AG09309 (cell line): ENCODE measurements at regions not wholly inside any gene's neighbourhood (a gene's known extent, or its start where the extent isn't known, plus 50 kb on each side); places are given as distances from the start of the nearest gene placed in this dataset.

ENCODE experiments used
- DNase-seq: peaks from one replicate; pipeline ENCODE4 v3.0.0-alpha.2; 2010; ENCODE audit warnings: low read depth
- H3K4me3 ChIP-seq: 2 replicates; pipeline ENCODE4 v1.5.1; 2011; ENCODE audit warnings: mild to moderate bottlenecking, low read depth, low read length, moderate library complexity; ENCODE audit not compliant: control insufficient read depth
- CTCF ChIP-seq: IDR thresholded peaks from 2 replicates; pipeline ENCODE4 v1.5.1; 2011; ENCODE audit warnings: mild to moderate bottlenecking, low read depth, low read length, inconsistent platforms; ENCODE audit not compliant: insufficient read depth, control insufficient read depth; ENCODE audit errors: missing control alignments

DNA sequence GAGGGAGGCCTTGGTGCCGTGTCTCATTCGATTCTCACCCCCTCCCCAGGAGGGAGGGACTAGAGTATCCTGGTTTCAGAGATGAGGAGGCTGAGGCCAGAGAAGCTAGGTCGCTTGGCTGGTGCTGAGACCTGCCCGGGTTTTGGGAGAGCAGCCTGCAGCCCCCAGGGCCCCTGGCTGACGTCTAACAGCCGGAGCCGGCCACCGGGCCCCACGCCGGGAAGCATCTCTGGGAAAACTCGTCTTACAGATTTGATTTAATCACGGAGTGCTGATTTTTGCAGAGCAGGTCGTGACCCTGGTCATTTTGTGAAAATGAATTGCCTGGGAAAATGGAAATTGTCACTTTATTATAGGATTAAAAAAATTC lies 97.5 kb downstream of the MICALL2 start:
- no peak for DNase-seq
- H3K4me3 ChIP-seq = no peak overlapping the region
- TF ChIP-seq CTCF = no peak

DNA sequence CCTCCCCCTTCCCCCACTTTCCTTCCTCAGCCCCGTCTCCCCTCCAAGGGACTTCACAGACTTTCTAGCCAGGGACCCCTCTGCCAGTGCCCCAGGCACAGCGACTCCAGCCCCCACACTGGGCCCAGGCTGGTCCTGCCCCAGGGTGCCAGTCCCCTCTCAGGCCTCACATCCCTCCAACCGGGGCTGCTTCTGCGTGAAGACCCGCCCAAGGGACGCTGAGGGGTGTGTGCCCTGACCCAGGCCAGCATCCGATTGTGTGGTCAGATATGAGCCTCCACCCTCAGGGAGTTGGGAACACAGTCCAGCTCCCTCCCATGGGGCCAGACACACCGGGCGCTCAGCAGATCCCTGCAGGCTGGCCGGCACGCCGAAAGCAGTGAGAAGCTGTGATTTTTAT lies 97.0 kb downstream of the MICALL2 start:
- no peak overlapping the region for H3K4me3 ChIP-seq
- no peak for TF ChIP-seq CTCF
- no peak for DNase-seq

DNA sequence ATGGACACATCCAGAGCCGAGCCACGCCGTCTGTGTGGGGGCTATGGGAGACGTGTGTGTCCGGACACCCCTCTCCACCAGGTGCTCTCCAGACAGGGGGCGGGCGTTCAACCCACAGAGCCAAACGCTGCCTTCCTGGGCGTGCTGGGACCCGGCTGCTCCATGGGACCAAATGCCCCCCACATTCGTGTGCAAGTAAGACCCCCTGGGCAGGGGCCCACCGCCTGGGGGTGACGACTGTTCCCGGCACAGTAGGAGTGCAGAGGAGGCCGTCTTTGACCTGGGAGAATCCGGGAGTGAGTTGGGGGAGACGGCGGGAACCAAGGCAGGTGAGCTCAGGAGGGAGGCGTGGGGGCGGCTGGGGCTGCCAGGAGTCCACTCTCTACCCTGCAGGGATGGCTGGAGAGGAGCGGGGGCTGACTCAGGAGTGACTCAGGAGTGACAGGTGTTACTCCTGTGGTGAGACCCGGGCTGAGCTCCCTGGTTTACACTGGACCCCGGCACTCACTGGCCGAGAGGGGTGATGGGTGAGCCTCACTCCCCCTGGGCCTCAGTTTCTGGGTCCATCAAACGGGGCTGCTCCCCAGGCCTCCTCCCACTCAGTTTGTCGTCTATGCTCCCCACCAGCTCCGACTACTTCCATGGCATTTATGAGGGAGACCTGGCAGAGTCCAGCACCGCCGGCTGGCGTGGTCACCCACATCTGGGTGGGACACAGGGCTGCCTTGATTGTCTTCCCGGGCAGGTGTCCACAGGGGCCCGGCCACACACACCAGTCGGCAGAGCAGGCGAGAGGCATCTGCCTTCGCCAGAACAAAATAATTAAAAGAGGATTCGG lies 95.0 kb downstream of the MICALL2 start:
- no peak overlapping the region for H3K4me3 ChIP-seq
- no peak for TF ChIP-seq CTCF
- no peak for DNase-seq

DNA sequence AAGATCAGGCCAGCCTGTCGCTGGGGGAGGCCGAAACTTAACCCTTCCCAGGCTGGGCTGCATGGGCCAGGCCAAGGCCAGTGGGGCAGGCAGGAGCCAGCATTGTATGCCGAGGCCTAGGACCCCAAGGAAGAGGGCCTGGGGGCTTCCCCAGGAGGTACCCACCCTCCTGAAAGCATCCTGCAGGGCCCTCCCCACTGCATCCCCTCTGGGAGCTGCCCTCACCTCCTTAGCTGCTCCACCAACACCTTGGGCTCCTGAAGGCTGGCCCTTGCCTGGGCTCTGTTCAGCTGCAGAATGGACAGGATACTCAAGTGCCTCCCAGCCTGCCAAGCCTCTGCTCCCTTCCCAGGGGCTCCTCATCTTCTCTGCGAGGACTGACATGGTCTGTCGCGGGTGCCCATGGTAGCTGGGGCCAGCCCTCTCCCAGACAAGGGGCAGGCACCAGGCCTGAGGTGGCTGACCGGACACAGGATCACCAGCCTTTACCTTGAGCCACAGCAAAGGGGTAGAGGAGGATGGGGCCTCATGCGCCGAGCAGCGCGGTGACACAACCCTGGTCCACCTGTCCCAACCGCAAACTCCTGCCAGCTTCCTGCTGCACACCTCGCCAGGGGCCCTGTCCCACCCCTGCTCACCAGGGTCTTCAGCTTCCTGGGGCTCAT lies 94.2 kb downstream of the MICALL2 start:
- TF ChIP-seq CTCF = no peak
- DNase-seq = no peak

GRCh38 chr7:1365846-1366245 lies 93.4 kb downstream of the MICALL2 start:
- no peak for TF ChIP-seq CTCF
- H3K4me3 ChIP-seq = no peak overlapping the region
- DNase-seq = no peak

More for the DNA sequence above, 94.2 kb downstream of the MICALL2 start:
- no peak overlapping the region for H3K4me3 ChIP-seq

DNA sequence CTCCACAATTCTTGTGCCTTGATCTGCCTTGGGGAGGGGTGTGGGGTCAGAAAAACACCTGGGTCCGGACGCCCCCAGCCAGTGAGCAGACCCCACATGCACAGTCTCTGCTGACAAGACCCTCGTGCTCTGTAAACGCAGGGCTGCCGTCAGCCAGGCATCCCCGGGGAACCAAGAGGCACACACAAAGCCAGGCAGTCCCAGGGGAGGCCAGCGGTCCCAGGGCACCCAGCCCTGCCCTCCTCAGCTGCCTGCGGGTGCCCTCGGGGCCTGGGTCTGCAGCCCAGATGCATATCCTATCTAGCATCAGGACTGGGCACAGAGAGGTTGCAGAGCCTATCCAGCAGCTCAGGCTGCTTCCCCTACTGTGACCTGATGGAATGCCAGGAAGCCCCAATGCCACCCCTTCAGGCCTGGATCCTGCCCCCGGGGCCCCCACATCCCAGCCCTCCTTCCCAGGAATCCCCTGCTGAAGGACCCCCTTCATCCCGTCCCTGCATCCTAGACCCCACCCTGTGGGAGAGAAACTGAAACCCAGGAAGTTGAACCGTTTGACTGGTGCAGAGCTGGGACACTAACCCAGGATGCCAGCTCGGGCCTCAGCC lies 92.4 kb downstream of the MICALL2 start:
- DNase-seq = no peak
- no peak for TF ChIP-seq CTCF
- H3K4me3 ChIP-seq = no peak overlapping the region
